ENCODE measurements at regions not wholly inside any gene's neighbourhood (a gene's known extent, or its start where the extent isn't known, plus 50 kb on each side); places are given as distances from the start of the nearest gene placed in this dataset.
A peak's percentile ranks its signal among the peaks of the same experiment; 100 is the strongest.
"Not testable (repeated sequence)": the region's sequence is repeated elsewhere in the genome, so short reads cannot be mapped to it uniquely, and the experiment has no call there.

- peaks cover 8% of the 10 kb centered on the region for H3K36me3 Mint-ChIP-seq
- H3K27me3 Mint-ChIP-seq, result no peaks in the 10 kb centered on the region
- peaks cover 14% of the 10 kb centered on the region for H3K4me1 Mint-ChIP-seq
- no peak overlapping the region for H3K27ac Mint-ChIP-seq
- no peak overlapping the region for H3K4me3 Mint-ChIP-seq
- H3K9me3 Mint-ChIP-seq, result peaks cover 17% of the 10 kb centered on the region
- ATAC-seq (ENCODE audit: low read depth) (no peak), DNase-seq (ENCODE audit: low spot score in 2 of 2) (no peak)
These were observed 97.2 kb upstream of the SIRPG start for GRCh38 chr20:1754749-1755148.

- H3K4me3 Mint-ChIP-seq, result no peak overlapping the region
- no peak overlapping the region for H3K27ac Mint-ChIP-seq
- peaks cover 17% of the 10 kb centered on the region for H3K9me3 Mint-ChIP-seq
- peaks cover 8% of the 10 kb centered on the region for H3K36me3 Mint-ChIP-seq
- peaks cover 14% of the 10 kb centered on the region for H3K4me1 Mint-ChIP-seq
- ATAC-seq (ENCODE audit: low read depth) (peak; percentile 63), DNase-seq (ENCODE audit: low spot score in 2 of 2) (no peak)
- H3K27me3 Mint-ChIP-seq, result no peaks in the 10 kb centered on the region
These were observed 96.7 kb upstream of the SIRPG start for GRCh38 chr20:1754306-1754705.

- no peak overlapping the region for H3K27ac Mint-ChIP-seq
- no peak overlapping the region for H3K4me3 Mint-ChIP-seq
- H3K4me1 Mint-ChIP-seq, result peaks cover 12% of the 10 kb centered on the region
- no peaks in the 10 kb centered on the region for H3K27me3 Mint-ChIP-seq
- H3K9me3 Mint-ChIP-seq, result peaks cover 17% of the 10 kb centered on the region
- DNase-seq (ENCODE audit: low spot score in 2 of 2), result no peak
- H3K36me3 Mint-ChIP-seq, result peaks cover 8% of the 10 kb centered on the region
- ATAC-seq (ENCODE audit: low read depth), result no peak
These were observed 94.5 kb upstream of the SIRPG start for GRCh38 chr20:1752045-1752444.

GRCh38 chr20:1748777-1749176, 91.2 kb upstream of the SIRPG start:
- no peak overlapping the region for H3K27ac Mint-ChIP-seq
- H3K27me3 Mint-ChIP-seq, result no peaks in the 10 kb centered on the region
- H3K9me3 Mint-ChIP-seq, result peaks cover 15% of the 10 kb centered on the region
- ATAC-seq (ENCODE audit: low read depth), result no peak
- H3K4me1 Mint-ChIP-seq, result peaks cover under 1% of the 10 kb centered on the region
- H3K36me3 Mint-ChIP-seq, result peaks cover 8% of the 10 kb centered on the region
- H3K4me3 Mint-ChIP-seq, result no peak overlapping the region
- no peak for DNase-seq (ENCODE audit: low spot score in 2 of 2)

- Mint-ChIP-seq H3K4me1 (no peaks in the 10 kb centered on the region), H3K4me3 (no peak overlapping the region), H3K27me3 (no peaks in the 10 kb centered on the region), H3K36me3 (peaks cover 8% of the 10 kb centered on the region), H3K9me3 (peaks cover 15% of the 10 kb centered on the region), H3K27ac (no peak overlapping the region)
- DNase-seq (ENCODE audit: low spot score in 2 of 2), result no peak
- no peak for ATAC-seq (ENCODE audit: low read depth)
These were observed 90.5 kb upstream of the SIRPG start for GRCh38 chr20:1747953-1748577.

- not testable (repeated sequence) for H3K4me3 Mint-ChIP-seq; ATAC-seq (ENCODE audit: low read depth); H3K36me3 Mint-ChIP-seq; DNase-seq (ENCODE audit: low spot score in 2 of 2); H3K27me3 Mint-ChIP-seq; H3K27ac Mint-ChIP-seq; H3K9me3 Mint-ChIP-seq; H3K4me1 Mint-ChIP-seq
These were observed 84.5 kb upstream of the SIRPG start for GRCh38 chr20:1742049-1742434.

GRCh38 chr20:1741309-1742048, 83.9 kb upstream of the SIRPG start:
- H3K36me3 Mint-ChIP-seq, result no peaks in the 10 kb centered on the region
- no peaks in the 10 kb centered on the region for H3K9me3 Mint-ChIP-seq
- peak overlapping the region; percentile 44 for H3K4me3 Mint-ChIP-seq
- peak; percentile 97 for ATAC-seq (ENCODE audit: low read depth)
- H3K27me3 Mint-ChIP-seq, result no peaks in the 10 kb centered on the region
- H3K4me1 Mint-ChIP-seq, result peaks cover 6% of the 10 kb centered on the region
- peak in 1 of 2 donors; percentile 33 for DNase-seq (ENCODE audit: low spot score in 2 of 2)
- H3K27ac Mint-ChIP-seq, result no peak overlapping the region

- Mint-ChIP-seq H3K4me3 (no peak overlapping the region), H3K27ac (no peak overlapping the region)
- DNase-seq (ENCODE audit: low spot score in 2 of 2), result no peak
These were observed 79.6 kb upstream of the SIRPG start for GRCh38 chr20:1737134-1737533.

GRCh38 chr20:1735417-1736089, 78.0 kb upstream of the SIRPG start:
- H3K27me3 Mint-ChIP-seq, result peaks cover 2% of the 10 kb centered on the region
- H3K36me3 Mint-ChIP-seq, result no peaks in the 10 kb centered on the region
- ATAC-seq (ENCODE audit: low read depth) (no peak), DNase-seq (ENCODE audit: low spot score in 2 of 2) (no peak)
- no peaks in the 10 kb centered on the region for H3K9me3 Mint-ChIP-seq
- H3K27ac Mint-ChIP-seq, result no peak overlapping the region
- H3K4me1 Mint-ChIP-seq, result peaks cover 19% of the 10 kb centered on the region
- no peak overlapping the region for H3K4me3 Mint-ChIP-seq

More at GRCh38 chr20:1737134-1737533, 79.6 kb upstream of the SIRPG start:
- no peak for ATAC-seq (ENCODE audit: low read depth)
- Mint-ChIP-seq H3K4me1 (peaks cover 16% of the 10 kb centered on the region), H3K9me3 (no peaks in the 10 kb centered on the region), H3K27me3 (no peaks in the 10 kb centered on the region), H3K36me3 (no peaks in the 10 kb centered on the region)

GRCh38 chr20:1734269-1734858, 76.8 kb upstream of the SIRPG start:
- Mint-ChIP-seq H3K4me3 (no peak overlapping the region), H3K36me3 (no peaks in the 10 kb centered on the region), H3K27me3 (peaks cover 2% of the 10 kb centered on the region), H3K4me1 (peaks cover 19% of the 10 kb centered on the region), H3K27ac (no peak overlapping the region), H3K9me3 (no peaks in the 10 kb centered on the region)
- DNase-seq (ENCODE audit: low spot score in 2 of 2), result no peak
- ATAC-seq (ENCODE audit: low read depth), result no peak

GRCh38 chr20:1731828-1732375, 74.3 kb upstream of the SIRPG start:
- peaks cover 19% of the 10 kb centered on the region for H3K4me1 Mint-ChIP-seq
- H3K4me3 Mint-ChIP-seq, result peak overlapping the region; percentile 59
- not testable (repeated sequence) for H3K9me3 Mint-ChIP-seq; DNase-seq (ENCODE audit: low spot score in 2 of 2); H3K36me3 Mint-ChIP-seq; H3K27me3 Mint-ChIP-seq
- peak overlapping the region; percentile 3 for H3K27ac Mint-ChIP-seq
- peak; percentile 76 for ATAC-seq (ENCODE audit: low read depth)

GRCh38 chr20:1730981-1731711, 73.6 kb upstream of the SIRPG start:
- peak; percentile 51 for ATAC-seq (ENCODE audit: low read depth)
- Mint-ChIP-seq H3K4me1 (peaks cover 19% of the 10 kb centered on the region), H3K27ac (peak overlapping the region; percentile 3), H3K4me3 (peak overlapping the region; percentile 59)
- H3K27me3 Mint-ChIP-seq; H3K36me3 Mint-ChIP-seq; DNase-seq (ENCODE audit: low spot score in 2 of 2); H3K9me3 Mint-ChIP-seq: not testable (repeated sequence)

- not testable (repeated sequence) for H3K27ac Mint-ChIP-seq; H3K4me3 Mint-ChIP-seq; ATAC-seq (ENCODE audit: low read depth); H3K36me3 Mint-ChIP-seq; H3K27me3 Mint-ChIP-seq; DNase-seq (ENCODE audit: low spot score in 2 of 2)
- Mint-ChIP-seq H3K4me1 (peaks cover 15% of the 10 kb centered on the region), H3K9me3 (peaks cover 11% of the 10 kb centered on the region)
These were observed 69.7 kb upstream of the SIRPG start for GRCh38 chr20:1727303-1727702.
